Right lobe of liver (tissue), 6 donors: ENCODE measurements at regions not wholly inside any gene's neighbourhood (a gene's known extent, or its start where the extent isn't known, plus 50 kb on each side); places are given as distances from the start of the nearest gene placed in this dataset.

Source experiments
- ATAC-seq, 4 donors: fragments of 200-7000 bp; cut with Tn5 transposase; one replicate each; pipeline ENCODE4 v1.9.1; 2020; ENCODE audit warnings: mild to moderate bottlenecking in 4 of 4, moderate library complexity in 4 of 4
- DNase-seq, 3 donors: peaks; one replicate each; pipeline ENCODE4 v3.0.0-alpha.2; 2020
- H3K27ac ChIP-seq, 3 donors: fragments of 200-600 bp; one replicate each; pipeline ENCODE4 v1.8.0; 2022
- H3K27me3 ChIP-seq, 2 donors: fragments of 200-600 bp; one replicate each; pipeline ENCODE4 v1.8.0; 2022
- H3K36me3 ChIP-seq, 4 donors: fragments of 200-600 bp; sonication (generic) in 1 of 4; one replicate each; pipeline versions ENCODE4 v1.5.1 to v1.8.0; 2017 to 2022; ENCODE audit warnings: control low read depth in 1 of 4
- H3K4me1 ChIP-seq, 4 donors: fragments of 200-600 bp; sonication (generic) in 1 of 4; one replicate each; pipeline versions ENCODE4 v1.5.1 to v1.8.0; 2017 to 2022; ENCODE audit warnings: control low read depth in 1 of 4
- H3K4me3 ChIP-seq, 3 donors: fragments of 200-600 bp; one replicate each; pipeline ENCODE4 v1.8.0; 2022
- H3K9me3 ChIP-seq, 4 donors: fragments of 200-600 bp; sonication (generic) in 1 of 4; one replicate each; pipeline versions ENCODE4 v1.5.1 to v1.8.0; 2017 to 2022; ENCODE audit warnings: control low read depth in 1 of 4
- POLR2A ChIP-seq: fragments of 450-650 bp; IDR thresholded peaks from one replicate; pipeline ENCODE4 v1.6.1; 2017; ENCODE audit warnings: antibody characterized with exemption, mild to moderate bottlenecking
- WGBS: methylation state at CpG from one replicate; pipeline ENCODE4 v1.1.6; 2018; ENCODE audit warnings: low coverage, low lambda C conversion rate; ENCODE audit not compliant: insufficient coverage; ENCODE audit errors: missing lambda C conversion rate; 5-methylcytosine and 5-hydroxymethylcytosine counted together
- intact Hi-C, 2 donors: fragments of 100-400 bp; cut with DNase I; formaldehyde crosslinking; loops; one replicate each; pipeline versions ENCODE4 v1.11.2 to v1.14.1; 2022
- TF ChIP-seq, protein P1 (sequence below), 4 donors: fragments of 200-600 bp in 3 of 4; fragments of 450-650 bp in 1 of 4; IDR thresholded peaks; one replicate each; pipeline versions ENCODE4 v1.5.1 to v1.8.0; 2016 to 2022; ENCODE audit warnings: antibody characterized with exemption in 4 of 4, mild to moderate bottlenecking in 2 of 4
- donor health status: DM: no; HTN: yes; CAD: no.
- donor health status: DM: no; HTN: no; CAD: no.
- donor health status: DM: no; HTN: no; CAD: no.
- donor health status: DM: no; HTN: yes; CAD: no.
- donor health status: DM: no; HTN: yes; CAD: no.

DNA sequence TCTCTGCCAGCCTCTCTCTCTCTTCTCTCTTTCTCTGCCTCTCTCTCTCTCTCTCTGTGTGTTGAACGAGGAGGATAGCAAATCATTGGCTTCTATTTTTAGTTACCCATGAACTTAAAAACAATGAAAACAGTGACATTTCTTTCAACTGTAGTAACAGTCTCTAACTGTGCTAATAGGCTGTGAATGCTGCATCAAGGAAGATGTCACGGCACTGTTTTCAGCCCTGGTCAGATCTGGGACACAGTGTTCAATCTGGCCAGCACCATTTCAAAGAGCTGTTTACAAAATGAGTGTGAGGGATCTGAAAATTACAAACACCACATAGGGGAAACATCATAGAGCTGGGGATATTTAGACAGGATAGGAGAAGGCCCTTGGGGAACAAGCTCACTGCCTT, 717.0 kb downstream of the FGF9 start:
- DNase-seq (no peak), ATAC-seq (no peak)
- WGBS: 27% methylated on average over 2 of the region's 2 CpGs
- H3K36me3 ChIP-seq: no peaks in the 10 kb centered on the region
- TF ChIP-seq POLR2A: no peak
- TF ChIP-seq, protein P1, sequence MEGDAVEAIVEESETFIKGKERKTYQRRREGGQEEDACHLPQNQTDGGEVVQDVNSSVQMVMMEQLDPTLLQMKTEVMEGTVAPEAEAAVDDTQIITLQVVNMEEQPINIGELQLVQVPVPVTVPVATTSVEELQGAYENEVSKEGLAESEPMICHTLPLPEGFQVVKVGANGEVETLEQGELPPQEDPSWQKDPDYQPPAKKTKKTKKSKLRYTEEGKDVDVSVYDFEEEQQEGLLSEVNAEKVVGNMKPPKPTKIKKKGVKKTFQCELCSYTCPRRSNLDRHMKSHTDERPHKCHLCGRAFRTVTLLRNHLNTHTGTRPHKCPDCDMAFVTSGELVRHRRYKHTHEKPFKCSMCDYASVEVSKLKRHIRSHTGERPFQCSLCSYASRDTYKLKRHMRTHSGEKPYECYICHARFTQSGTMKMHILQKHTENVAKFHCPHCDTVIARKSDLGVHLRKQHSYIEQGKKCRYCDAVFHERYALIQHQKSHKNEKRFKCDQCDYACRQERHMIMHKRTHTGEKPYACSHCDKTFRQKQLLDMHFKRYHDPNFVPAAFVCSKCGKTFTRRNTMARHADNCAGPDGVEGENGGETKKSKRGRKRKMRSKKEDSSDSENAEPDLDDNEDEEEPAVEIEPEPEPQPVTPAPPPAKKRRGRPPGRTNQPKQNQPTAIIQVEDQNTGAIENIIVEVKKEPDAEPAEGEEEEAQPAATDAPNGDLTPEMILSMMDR (IDR thresholded peaks at IDR 0.05): no peak
- no peaks in the 10 kb centered on the region for H3K9me3 ChIP-seq
- intact Hi-C loops: no loop called here
- H3K27ac ChIP-seq: no peak overlapping the region
- H3K4me3 ChIP-seq: no peak overlapping the region
- no peaks in the 10 kb centered on the region for H3K4me1 ChIP-seq
- H3K27me3 ChIP-seq: no peaks in the 10 kb centered on the region

DNA sequence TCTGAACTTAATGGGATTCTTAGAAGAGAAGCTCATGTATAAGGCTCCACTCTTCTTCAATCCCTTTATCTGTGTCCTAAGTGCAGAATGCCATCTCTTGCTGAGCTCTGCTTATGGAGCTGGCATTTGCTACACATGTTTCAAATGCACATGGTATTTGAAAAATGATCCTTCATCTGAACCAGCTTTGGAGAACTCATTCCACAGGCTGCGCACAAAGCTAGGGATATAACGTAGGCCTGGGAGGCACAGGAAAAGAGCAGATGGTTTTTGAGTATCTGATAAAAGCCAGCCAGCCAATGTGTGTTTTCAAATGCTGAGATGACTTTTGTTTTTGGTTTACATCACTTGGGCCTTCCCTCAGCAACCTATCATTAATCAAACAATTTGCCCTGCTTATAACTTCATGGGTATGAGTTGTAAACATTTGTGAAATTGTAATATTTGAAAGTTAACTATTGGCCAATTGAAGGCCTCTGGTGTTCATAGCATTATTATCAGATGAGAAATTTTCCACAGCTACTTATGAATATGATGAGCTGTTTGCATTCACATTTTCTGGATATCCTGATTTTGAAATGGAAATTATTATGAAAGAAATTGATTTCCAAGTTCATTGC, 729.0 kb downstream of the FGF9 start:
- ATAC-seq (no peak), DNase-seq (no peak)
- no peak for TF ChIP-seq POLR2A
- TF ChIP-seq, protein P1 (IDR thresholded peaks at IDR 0.05): no peak
- no peak overlapping the region for H3K4me3 ChIP-seq
- 60% methylated on average over 2 of the region's 2 CpGs for WGBS
- H3K9me3 ChIP-seq: no peaks in the 10 kb centered on the region
- H3K27me3 ChIP-seq: no peaks in the 10 kb centered on the region
- H3K4me1 ChIP-seq: no peaks in the 10 kb centered on the region
- no peaks in the 10 kb centered on the region for H3K36me3 ChIP-seq
- no peak overlapping the region for H3K27ac ChIP-seq
- intact Hi-C loops: no loop called here

DNA sequence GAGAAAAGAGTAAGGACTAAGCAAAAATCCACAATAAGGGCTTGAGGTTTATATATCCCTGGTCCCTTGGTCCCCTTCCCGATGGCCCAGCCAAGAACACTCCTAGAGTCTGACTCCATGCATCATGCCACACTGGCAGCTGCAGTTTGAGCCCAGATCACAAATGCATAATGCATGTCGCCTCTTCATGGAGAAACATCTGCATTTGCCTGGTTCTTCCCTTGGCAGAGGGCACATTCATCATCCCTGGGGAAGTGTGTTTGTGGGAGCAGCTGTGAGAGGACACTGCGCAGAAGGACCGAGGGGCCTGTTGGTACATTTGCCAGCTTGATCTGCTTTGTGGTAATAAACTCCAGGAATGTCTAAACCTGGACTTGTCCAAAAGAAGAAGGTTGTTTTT, 731.8 kb downstream of the FGF9 start:
- intact Hi-C loops: no loop called here
- Histone ChIP-seq H3K4me3 (no peak overlapping the region), H3K9me3 (no peaks in the 10 kb centered on the region), H3K27me3 (no peaks in the 10 kb centered on the region), H3K36me3 (no peaks in the 10 kb centered on the region), H3K4me1 (no peaks in the 10 kb centered on the region), H3K27ac (no peak overlapping the region)
- WGBS: 38% methylated on average over 3 of the region's 4 CpGs
- no peak for ATAC-seq
- no peak for DNase-seq
- TF ChIP-seq, protein P1 (IDR thresholded peaks at IDR 0.05): no peak
- no peak for TF ChIP-seq POLR2A

DNA sequence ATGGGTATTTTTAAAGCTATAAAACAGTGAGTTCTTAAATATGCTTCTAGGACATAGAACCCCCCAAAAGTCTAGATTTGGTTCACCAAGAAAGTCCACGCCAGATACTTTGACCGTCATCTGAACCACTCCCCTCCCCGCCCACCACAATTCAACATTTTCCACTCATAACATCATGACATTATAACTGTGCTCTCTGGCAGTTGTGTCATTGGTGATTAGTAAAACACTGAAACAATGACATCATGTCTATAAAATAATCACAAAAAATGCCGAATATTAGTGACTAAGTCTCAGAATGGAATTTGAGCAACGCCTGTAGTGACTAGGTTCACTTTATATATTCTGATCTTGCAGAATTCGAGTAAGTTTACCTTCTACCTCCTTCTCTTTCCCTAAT, 732.3 kb downstream of the FGF9 start:
- no peak for TF ChIP-seq POLR2A
- TF ChIP-seq, protein P1 (IDR thresholded peaks at IDR 0.05): no peak
- H3K27me3 ChIP-seq: no peaks in the 10 kb centered on the region
- H3K27ac ChIP-seq: no peak overlapping the region
- WGBS: 60% methylated on average over 6 of the region's 6 CpGs
- H3K4me1 ChIP-seq: no peaks in the 10 kb centered on the region
- no peaks in the 10 kb centered on the region for H3K9me3 ChIP-seq
- H3K36me3 ChIP-seq: no peaks in the 10 kb centered on the region
- ATAC-seq (no peak), DNase-seq (no peak)
- H3K4me3 ChIP-seq: no peak overlapping the region
- intact Hi-C loops: no loop called here

DNA sequence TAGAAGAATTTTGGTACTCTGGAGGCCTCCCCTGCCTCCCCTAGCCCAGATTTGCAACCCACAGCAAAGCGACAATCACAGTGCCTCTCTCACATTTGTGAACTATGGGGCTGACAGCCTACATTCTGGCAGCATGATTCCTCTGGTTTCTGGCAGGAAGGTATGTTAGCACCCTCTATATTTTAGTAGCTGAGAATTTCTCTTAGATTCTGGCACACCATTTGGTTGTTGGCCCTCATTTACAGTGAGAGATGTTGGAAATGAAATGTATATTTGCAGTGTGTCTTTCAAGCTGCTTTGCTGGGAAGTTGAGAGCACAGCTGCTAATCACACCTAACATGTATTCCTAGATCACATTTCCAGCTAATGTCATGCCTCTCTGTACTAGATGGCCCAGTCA, 735.0 kb downstream of the FGF9 start:
- WGBS: 50% methylated on average over 1 of the region's 1 CpG
- intact Hi-C loops: no loop called here
- TF ChIP-seq, protein P1 (IDR thresholded peaks at IDR 0.05): no peak
- no peak for TF ChIP-seq POLR2A
- H3K27me3 ChIP-seq: no peaks in the 10 kb centered on the region
- H3K36me3 ChIP-seq: no peaks in the 10 kb centered on the region
- H3K4me3 ChIP-seq: no peak overlapping the region
- ATAC-seq: no peak
- no peaks in the 10 kb centered on the region for H3K9me3 ChIP-seq
- H3K27ac ChIP-seq: no peak overlapping the region
- no peaks in the 10 kb centered on the region for H3K4me1 ChIP-seq
- DNase-seq: no peak
